DMS 273 treated with DMSO at 0.1 percent for 48 hours (cell line): ENCODE measurements at regions not wholly inside any gene's neighbourhood (a gene's known extent, or its start where the extent isn't known, plus 50 kb on each side); places are given as distances from the start of the nearest gene placed in this dataset.

Experiments
- DNase-seq: peaks from one replicate; lab custom pipeline; 2025; lab: John Stamatoyannopoulos, UW

GRCh38 chr14:27945512-27945911 is 821.1 kb upstream of the FOXG1 start:
- DNase-seq = no peak

- no peak for DNase-seq
Measured at GRCh38 chr14:27958757-27959156, 807.8 kb upstream of the FOXG1 start.

GRCh38 chr14:27995691-27996090 is 770.9 kb upstream of the FOXG1 start:
- DNase-seq = no peak

GRCh38 chr14:28001002-28001401 is 765.6 kb upstream of the FOXG1 start:
- DNase-seq = no peak

GRCh38 chr14:28012629-28013415 is 753.8 kb upstream of the FOXG1 start:
- no peak for DNase-seq

GRCh38 chr14:28020112-28020511 is 746.5 kb upstream of the FOXG1 start:
- no peak for DNase-seq

GRCh38 chr14:28023853-28024252 is 742.7 kb upstream of the FOXG1 start:
- no peak for DNase-seq

GRCh38 chr14:28052251-28052650 is 714.3 kb upstream of the FOXG1 start:
- no peak for DNase-seq

- no peak for DNase-seq
Measured at GRCh38 chr14:28055008-28055407, 711.6 kb upstream of the FOXG1 start.

GRCh38 chr14:28057359-28058296 is 709.0 kb upstream of the FOXG1 start:
- DNase-seq = no peak

GRCh38 chr14:28059254-28059653 is 707.3 kb upstream of the FOXG1 start:
- DNase-seq = no peak

GRCh38 chr14:28061006-28061405 is 705.6 kb upstream of the FOXG1 start:
- DNase-seq = no peak

GRCh38 chr14:28077021-28077420 is 689.6 kb upstream of the FOXG1 start:
- no peak for DNase-seq

- no peak for DNase-seq
Measured at GRCh38 chr14:28083389-28083788, 683.2 kb upstream of the FOXG1 start.

GRCh38 chr14:28088125-28088524 is 678.5 kb upstream of the FOXG1 start:
- no peak for DNase-seq

- DNase-seq = no peak
Measured at GRCh38 chr14:28097585-28097984, 669.0 kb upstream of the FOXG1 start.

GRCh38 chr14:28098856-28099255 is 667.7 kb upstream of the FOXG1 start:
- no peak for DNase-seq

GRCh38 chr14:28102001-28102400 is 664.6 kb upstream of the FOXG1 start:
- DNase-seq = no peak

GRCh38 chr14:28102814-28103213 is 663.8 kb upstream of the FOXG1 start:
- no peak for DNase-seq

GRCh38 chr14:28113311-28113710 is 653.3 kb upstream of the FOXG1 start:
- DNase-seq = no peak

- no peak for DNase-seq
Measured at GRCh38 chr14:28116716-28117115, 649.9 kb upstream of the FOXG1 start.

GRCh38 chr14:28119849-28120248 is 646.7 kb upstream of the FOXG1 start:
- DNase-seq = no peak

GRCh38 chr14:28120391-28120790 is 646.2 kb upstream of the FOXG1 start:
- no peak for DNase-seq
